Neural progenitor cell (in vitro differentiated cells): ENCODE measurements at regions not wholly inside any gene's neighbourhood (a gene's known extent, or its start where the extent isn't known, plus 50 kb on each side); places are given as distances from the start of the nearest gene placed in this dataset.

Source experiments
- DNase-seq: peaks from one replicate; pipeline ENCODE4 v3.0.0-alpha.2; 2016; ENCODE audit warnings: low spot score
- H2AFZ ChIP-seq: fragments of 200-600 bp; sonication (generic); replicated peaks from 2 replicates; pipeline ENCODE4 v1.6.1; 2016; ENCODE audit warnings: antibody characterized with exemption
- H3F3A ChIP-seq: fragments of 200-600 bp; sonication (generic); 2 replicates; pipeline ENCODE4 v1.6.1; 2016; ENCODE audit warnings: antibody characterized with exemption, low read depth
- H3K27ac ChIP-seq: fragments of 200-600 bp; sonication (generic); 2 replicates; pipeline ENCODE4 v1.5.1; 2016; ENCODE audit warnings: mild to moderate bottlenecking
- H3K27me3 ChIP-seq: fragments of 200-600 bp; sonication (generic); 2 replicates; pipeline ENCODE4 v1.6.1; 2016; ENCODE audit warnings: mild to moderate bottlenecking, moderate library complexity
- H3K36me3 ChIP-seq: fragments of 200-600 bp; sonication (generic); 2 replicates; pipeline ENCODE4 v1.5.1; 2016
- H3K4me1 ChIP-seq: fragments of 200-600 bp; sonication (generic); 2 replicates; pipeline ENCODE4 v1.6.1; 2016; ENCODE audit warnings: mixed run types
- H3K4me2 ChIP-seq: fragments of 200-600 bp; sonication (generic); 2 replicates; pipeline ENCODE4 v1.6.1; 2016
- H3K4me3 ChIP-seq: fragments of 200-600 bp; sonication (generic); 2 replicates; pipeline ENCODE4 v1.5.1; 2016
- H3K79me2 ChIP-seq: fragments of 200-600 bp; sonication (generic); 2 replicates; pipeline ENCODE4 v1.6.1; 2016; ENCODE audit warnings: low read depth
- H3K9ac ChIP-seq: fragments of 200-600 bp; sonication (generic); 2 replicates; pipeline ENCODE4 v1.6.1; 2016
- H3K9me3 ChIP-seq: fragments of 200-600 bp; sonication (generic); 2 replicates; pipeline ENCODE4 v1.5.1; 2016; ENCODE audit warnings: low read depth
- H4K20me1 ChIP-seq: fragments of 200-600 bp; sonication (generic); 2 replicates; pipeline ENCODE4 v1.6.1; 2016; ENCODE audit warnings: low read depth
- H3K27ac Mint-ChIP-seq: 3 replicates; pipeline ENCODE4 v1.8.0; 2021; ENCODE audit warnings: mixed read lengths
- H3K27me3 Mint-ChIP-seq: 2 replicates; pipeline ENCODE4 v1.8.0; 2022; ENCODE audit warnings: low read depth, mild to moderate bottlenecking, inconsistent platforms, moderate library complexity, mixed read lengths; ENCODE audit not compliant: insufficient read depth
- H3K36me3 Mint-ChIP-seq: 3 replicates; pipeline ENCODE4 v1.8.0; 2021; ENCODE audit warnings: mixed read lengths
- H3K4me1 Mint-ChIP-seq: 3 replicates; pipeline ENCODE4 v1.8.0; 2021; ENCODE audit warnings: mixed read lengths
- H3K4me3 Mint-ChIP-seq: 3 replicates; pipeline ENCODE4 v1.8.0; 2021; ENCODE audit warnings: mild to moderate bottlenecking, moderate library complexity, mixed read lengths
- H3K9me3 Mint-ChIP-seq: 3 replicates; pipeline ENCODE4 v1.8.0; 2020; ENCODE audit warnings: mixed read lengths
- CTCF ChIP-seq: fragments of 200-600 bp; sonication (generic); IDR thresholded peaks from 2 replicates; pipeline ENCODE4 v1.5.1; 2017; ENCODE audit warnings: antibody characterized with exemption, mild to moderate bottlenecking
- EZH2 ChIP-seq: fragments of 200-600 bp; sonication (generic); IDR thresholded peaks from 2 replicates; pipeline ENCODE4 v1.6.1; 2017; ENCODE audit warnings: antibody characterized with exemption, mild to moderate bottlenecking, moderate library complexity
- EZH2phosphoT487 ChIP-seq: fragments of 200-600 bp; sonication (generic); IDR thresholded peaks from 2 replicates; pipeline ENCODE4 v1.6.1; 2017; ENCODE audit warnings: antibody characterized with exemption

- TF ChIP-seq EZH2phosphoT487 (no peak), CTCF (no peak), EZH2 (no peak)
- Histone ChIP-seq H3K4me1 (no peaks in the 10 kb centered on the region), H3K4me3 (no peak overlapping the region), H4K20me1 (no peaks in the 10 kb centered on the region), H3K27ac (no peak overlapping the region), H3K9me3 (no peaks in the 10 kb centered on the region), H3K79me2 (no peaks in the 10 kb centered on the region), H3K4me2 (no peak overlapping the region), H2AFZ (no peak overlapping the region), H3K27me3 (no peaks in the 10 kb centered on the region), H3F3A (no peaks in the 10 kb centered on the region), H3K36me3 (no peaks in the 10 kb centered on the region), H3K9ac (no peak overlapping the region)
- Mint-ChIP-seq H3K4me3 (no peak overlapping the region), H3K36me3 (no peaks in the 10 kb centered on the region), H3K9me3 (no peaks in the 10 kb centered on the region), H3K27ac (no peak overlapping the region), H3K27me3 (peaks cover 3% of the 10 kb centered on the region), H3K4me1 (peaks cover 3% of the 10 kb centered on the region)
- DNase-seq: no peak
Measured at GRCh38 chr18:69222089-69222488, 178.6 kb upstream of the DOK6 start.

GRCh38 chr18:69226971-69227370 lies 173.7 kb upstream of the DOK6 start:
- H3K4me3 ChIP-seq: no peak overlapping the region
- H3K36me3 ChIP-seq: no peaks in the 10 kb centered on the region
- H3K9ac ChIP-seq: no peak overlapping the region
- no peaks in the 10 kb centered on the region for H3K4me1 ChIP-seq
- Mint-ChIP-seq H3K27ac (no peak overlapping the region), H3K27me3 (no peaks in the 10 kb centered on the region), H3K36me3 (no peaks in the 10 kb centered on the region), H3K4me1 (peaks cover 4% of the 10 kb centered on the region), H3K9me3 (no peaks in the 10 kb centered on the region), H3K4me3 (no peak overlapping the region)
- H3F3A ChIP-seq: no peaks in the 10 kb centered on the region
- no peak overlapping the region for H3K4me2 ChIP-seq
- no peaks in the 10 kb centered on the region for H4K20me1 ChIP-seq
- H2AFZ ChIP-seq: no peak overlapping the region
- TF ChIP-seq CTCF (no peak), EZH2phosphoT487 (no peak), EZH2 (no peak)
- no peaks in the 10 kb centered on the region for H3K9me3 ChIP-seq
- no peaks in the 10 kb centered on the region for H3K79me2 ChIP-seq
- H3K27me3 ChIP-seq: no peaks in the 10 kb centered on the region
- no peak for DNase-seq
- no peak overlapping the region for H3K27ac ChIP-seq

GRCh38 chr18:69230204-69230603 lies 170.5 kb upstream of the DOK6 start:
- DNase-seq: no peak
- TF ChIP-seq EZH2 (no peak), CTCF (no peak), EZH2phosphoT487 (no peak)
- no peak overlapping the region for H2AFZ ChIP-seq
- no peak overlapping the region for H3K4me2 ChIP-seq
- Mint-ChIP-seq H3K4me1 (peaks cover 4% of the 10 kb centered on the region), H3K27me3 (no peaks in the 10 kb centered on the region), H3K36me3 (no peaks in the 10 kb centered on the region), H3K9me3 (no peaks in the 10 kb centered on the region), H3K4me3 (no peak overlapping the region), H3K27ac (no peak overlapping the region)
- H3K27me3 ChIP-seq: no peaks in the 10 kb centered on the region
- no peak overlapping the region for H3K27ac ChIP-seq
- no peaks in the 10 kb centered on the region for H4K20me1 ChIP-seq
- no peaks in the 10 kb centered on the region for H3K79me2 ChIP-seq
- no peak overlapping the region for H3K4me3 ChIP-seq
- H3K36me3 ChIP-seq: no peaks in the 10 kb centered on the region
- no peaks in the 10 kb centered on the region for H3K4me1 ChIP-seq
- H3K9ac ChIP-seq: no peak overlapping the region
- H3K9me3 ChIP-seq: no peaks in the 10 kb centered on the region
- no peaks in the 10 kb centered on the region for H3F3A ChIP-seq
